Spleen (tissue), 11 donors: ENCODE measurements at regions not wholly inside any gene's neighbourhood (a gene's known extent, or its start where the extent isn't known, plus 50 kb on each side); places are given as distances from the start of the nearest gene placed in this dataset.
A peak's percentile ranks its signal among the peaks of the same experiment; 100 is the strongest.

ENCODE experiments used
- DNase-seq: peaks from one replicate; pipeline ENCODE4 v3.0.0-alpha.2; 2020
- H3K27ac ChIP-seq, 8 donors: fragments of 200-600 bp; sonication (generic) in 7 of 8; 1 replicate in 4 of 8; 2 replicates in 4 of 8; pipeline versions ENCODE4 v1.5.0 to v1.8.0; 2016 to 2021; ENCODE audit warnings: inconsistent platforms in 4 of 8, mild to moderate bottlenecking in 4 of 8, moderate library complexity in 1 of 8
- H3K27me3 ChIP-seq, 7 donors: fragments of 200-600 bp; sonication (generic) in 6 of 7; replicated peaks in 1 of 7; 1 replicate in 4 of 7; 2 replicates in 3 of 7; pipeline versions ENCODE4 v1.5.0 to v1.8.0; 2016 to 2021; ENCODE audit warnings: inconsistent platforms in 3 of 7, mild to moderate bottlenecking in 1 of 7
- H3K36me3 ChIP-seq, 6 donors: fragments of 200-600 bp; sonication (generic) in 5 of 6; 1 replicate in 4 of 6; 2 replicates in 2 of 6; pipeline versions ENCODE4 v1.5.0 to v1.8.0; 2016 to 2021; ENCODE audit warnings: inconsistent platforms in 2 of 6
- H3K4me1 ChIP-seq, 6 donors: fragments of 200-600 bp; sonication (generic) in 5 of 6; 1 replicate in 3 of 6; 2 replicates in 3 of 6; pipeline versions ENCODE4 v1.5.0 to v1.8.0; 2016 to 2021; ENCODE audit warnings: inconsistent platforms in 3 of 6
- H3K4me3 ChIP-seq, 8 donors: fragments of 200-600 bp; sonication (generic) in 7 of 8; 1 replicate in 4 of 8; 2 replicates in 4 of 8; pipeline versions ENCODE4 v1.5.0 to v1.8.0; 2016 to 2021; ENCODE audit warnings: inconsistent platforms in 4 of 8, mild to moderate bottlenecking in 4 of 8, moderate library complexity in 2 of 8
- H3K9me3 ChIP-seq, 8 donors: fragments of 200-600 bp; sonication (generic) in 7 of 8; 1 replicate in 4 of 8; 2 replicates in 4 of 8; pipeline versions ENCODE4 v1.5.0 to v1.8.0; 2016 to 2021; ENCODE audit warnings: inconsistent platforms in 4 of 8
- POLR2A ChIP-seq, 3 donors: fragments of 450-650 bp; IDR thresholded peaks; one replicate each; pipeline ENCODE4 v1.5.1; 2017; ENCODE audit warnings: antibody characterized with exemption in 3 of 3, mild to moderate bottlenecking in 1 of 3
- POLR2AphosphoS5 ChIP-seq, 3 donors: sonication (generic); formaldehyde crosslinking; IDR thresholded peaks; one replicate each; pipeline ENCODE4 v1.5.1; 2017; ENCODE audit warnings: antibody characterized with exemption in 3 of 3
- WGBS, 5 donors: extraction: QIAGEN DNeasy Blood & Tissue Kit in 3 of 5; methylation state at CpG; one replicate each; pipeline versions ENCODE4 v1.1.5 to v1.1.7; 2013 to 2018; 5-methylcytosine and 5-hydroxymethylcytosine counted together
- intact Hi-C: fragments of 100-400 bp; cut with DNase I; formaldehyde crosslinking; loops from one replicate; pipeline ENCODE4 v1.15.0; 2023; ENCODE audit warnings: low total_unique reads
- TF ChIP-seq, protein P1 (sequence below), 11 experiments: fragments of 200-600 bp in 7 of 11; fragments of 450-650 bp in 4 of 11; sonication (generic) in 4 of 11; IDR thresholded peaks in 8 of 11; conservative IDR thresholded peaks in 3 of 11; 1 replicate in 7 of 11; 2 replicates in 4 of 11; pipeline versions ENCODE4 v1.4.0 to v1.8.0; 2016 to 2021; ENCODE audit warnings: antibody characterized with exemption in 11 of 11, inconsistent platforms in 4 of 11, mild to moderate bottlenecking in 1 of 11
- donor health status: healthy with polysubstance abuse.
- donor health status: DM: no; HTN: no; CAD: no; lungs with moderate emphysema.
- donor health status: DM: no; HTN: no; CAD: no.
- donor health status: Bipolar disorder and iron deficiency.
- donor health status: healthy.
- donor health status: DM: no; HTN: no; CAD: no.
- donor health status: DM: yes; HTN: yes; CAD: no.

DNA sequence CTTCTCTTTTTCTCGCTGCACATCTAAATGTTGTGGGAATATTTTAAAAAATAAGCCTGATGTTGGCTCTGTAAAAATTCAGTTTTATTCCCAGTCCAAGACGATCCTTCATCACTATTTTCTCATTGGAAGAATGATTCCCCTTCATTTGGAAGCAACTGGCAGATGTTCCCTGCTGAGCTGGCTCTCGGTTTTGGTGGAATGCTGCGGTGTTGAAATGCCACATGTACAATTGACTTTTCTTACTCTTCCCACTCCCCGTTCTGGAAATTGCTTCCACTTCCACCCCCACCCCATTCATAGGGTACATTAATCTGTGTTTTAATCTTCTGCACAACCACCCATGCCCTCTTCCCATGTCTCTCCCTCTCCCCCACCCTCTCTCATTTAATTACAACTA lies 496.3 kb upstream of the MAP3K7 start:
- H3K9me3 ChIP-seq: no peaks in the 10 kb centered on the region
- no peaks in the 10 kb centered on the region for H3K27me3 ChIP-seq
- 69 to 80% (median 75%) methylated on average over 5 of the region's 5 CpGs for WGBS, 5 donors
- TF ChIP-seq POLR2A (IDR thresholded peaks at IDR 0.05) (no peak), POLR2AphosphoS5 (IDR thresholded peaks at IDR 0.05) (no peak)
- TF ChIP-seq, protein P1, sequence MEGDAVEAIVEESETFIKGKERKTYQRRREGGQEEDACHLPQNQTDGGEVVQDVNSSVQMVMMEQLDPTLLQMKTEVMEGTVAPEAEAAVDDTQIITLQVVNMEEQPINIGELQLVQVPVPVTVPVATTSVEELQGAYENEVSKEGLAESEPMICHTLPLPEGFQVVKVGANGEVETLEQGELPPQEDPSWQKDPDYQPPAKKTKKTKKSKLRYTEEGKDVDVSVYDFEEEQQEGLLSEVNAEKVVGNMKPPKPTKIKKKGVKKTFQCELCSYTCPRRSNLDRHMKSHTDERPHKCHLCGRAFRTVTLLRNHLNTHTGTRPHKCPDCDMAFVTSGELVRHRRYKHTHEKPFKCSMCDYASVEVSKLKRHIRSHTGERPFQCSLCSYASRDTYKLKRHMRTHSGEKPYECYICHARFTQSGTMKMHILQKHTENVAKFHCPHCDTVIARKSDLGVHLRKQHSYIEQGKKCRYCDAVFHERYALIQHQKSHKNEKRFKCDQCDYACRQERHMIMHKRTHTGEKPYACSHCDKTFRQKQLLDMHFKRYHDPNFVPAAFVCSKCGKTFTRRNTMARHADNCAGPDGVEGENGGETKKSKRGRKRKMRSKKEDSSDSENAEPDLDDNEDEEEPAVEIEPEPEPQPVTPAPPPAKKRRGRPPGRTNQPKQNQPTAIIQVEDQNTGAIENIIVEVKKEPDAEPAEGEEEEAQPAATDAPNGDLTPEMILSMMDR (IDR thresholded peaks at IDR 0.05 in 8 of 11, conservative IDR thresholded peaks at IDR 0.05 in 3 of 11): no peak
- DNase-seq: no peak
- H3K4me3 ChIP-seq: no peak overlapping the region
- intact Hi-C loops: no loop called here
- H3K36me3 ChIP-seq: no peaks in the 10 kb centered on the region
- H3K27ac ChIP-seq: peak overlapping the region in 2 of 8 donors; percentile 19 to 53
- peaks cover 0 to 17% (median 2%) of the 10 kb centered on the region in 6 donors for H3K4me1 ChIP-seq

DNA sequence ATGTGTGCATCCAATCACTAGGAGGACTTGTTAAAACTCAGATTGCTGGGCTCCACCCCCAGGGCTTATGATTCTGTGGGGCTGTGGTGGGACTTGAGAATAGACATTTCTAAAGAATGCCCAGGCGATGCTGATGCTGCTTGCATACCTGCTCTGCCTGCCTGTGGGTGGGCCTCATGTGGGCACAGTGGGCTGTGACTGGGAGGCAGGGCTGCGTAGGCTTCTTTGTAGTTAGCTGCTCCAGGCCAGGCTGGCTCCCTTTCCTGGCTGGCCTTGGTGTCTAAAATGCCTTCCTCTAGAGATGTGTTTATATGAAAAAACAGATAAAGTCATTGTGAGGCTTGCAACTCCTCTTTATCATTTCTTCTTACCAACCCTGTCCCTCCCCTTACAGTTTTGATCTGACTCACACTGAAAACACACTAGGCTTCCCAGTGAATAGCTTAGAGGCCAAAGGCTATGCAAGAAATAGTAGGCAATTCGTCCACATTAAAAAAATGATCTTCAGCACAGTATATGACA lies 495.5 kb upstream of the MAP3K7 start:
- Histone ChIP-seq H3K36me3 (no peaks in the 10 kb centered on the region), H3K4me3 (no peak overlapping the region), H3K27me3 (no peaks in the 10 kb centered on the region), H3K27ac (peak overlapping the region in 2 of 8 donors; percentile 19 to 53), H3K9me3 (no peaks in the 10 kb centered on the region), H3K4me1 (peaks cover 0 to 17% (median 2%) of the 10 kb centered on the region in 6 donors)
- WGBS, 5 donors: 55 to 76% (median 64%) methylated on average over 3 of the region's 3 CpGs
- intact Hi-C loops: no loop called here
- no peak for TF ChIP-seq POLR2AphosphoS5 (IDR thresholded peaks at IDR 0.05)
- no peak for TF ChIP-seq POLR2A (IDR thresholded peaks at IDR 0.05)
- TF ChIP-seq, protein P1 (IDR thresholded peaks at IDR 0.05 in 8 of 11, conservative IDR thresholded peaks at IDR 0.05 in 3 of 11): no peak
- no peak for DNase-seq

DNA sequence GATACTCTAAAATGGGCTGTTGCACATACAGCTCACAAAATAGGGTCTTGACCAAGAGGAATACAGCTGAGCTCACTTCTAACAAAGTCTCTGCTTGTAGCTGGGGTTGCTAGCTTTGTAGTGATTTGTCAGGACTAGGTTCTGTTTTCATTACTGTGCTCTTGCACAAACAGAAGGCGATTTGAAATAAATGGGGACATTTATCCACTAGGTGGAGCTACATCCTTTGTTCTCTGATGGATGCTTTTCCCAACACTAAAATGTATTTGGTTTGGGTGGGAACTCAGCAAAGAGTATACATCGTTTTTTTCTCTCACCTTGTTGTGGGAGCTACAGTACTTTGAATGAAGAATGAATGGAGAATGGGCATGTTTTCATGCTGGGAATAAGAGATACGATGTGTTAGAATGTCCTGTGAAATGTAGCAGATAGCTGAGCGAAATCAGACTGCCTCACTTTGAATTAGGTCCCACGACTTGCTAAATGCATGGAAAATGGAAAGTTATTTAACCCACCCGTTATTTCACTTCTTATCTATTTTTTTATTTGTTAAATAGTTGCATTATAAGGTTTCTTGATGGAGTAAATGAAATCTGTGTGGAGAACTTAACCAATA lies 494.7 kb upstream of the MAP3K7 start:
- 39 to 47% (median 41%) methylated on average over 6 of the region's 6 CpGs for WGBS, 5 donors
- H3K4me1 ChIP-seq: peaks cover 0 to 17% (median 2%) of the 10 kb centered on the region in 6 donors
- intact Hi-C loops: no loop called here
- peak overlapping the region in 1 of 8 donors; percentile 53 for H3K27ac ChIP-seq
- H3K36me3 ChIP-seq: no peaks in the 10 kb centered on the region
- no peak overlapping the region for H3K4me3 ChIP-seq
- H3K9me3 ChIP-seq: no peaks in the 10 kb centered on the region
- no peaks in the 10 kb centered on the region for H3K27me3 ChIP-seq
- TF ChIP-seq POLR2A (IDR thresholded peaks at IDR 0.05) (no peak), POLR2AphosphoS5 (IDR thresholded peaks at IDR 0.05) (no peak)
- TF ChIP-seq, protein P1 (IDR thresholded peaks at IDR 0.05 in 8 of 11, conservative IDR thresholded peaks at IDR 0.05 in 3 of 11): peak in 9 of 11 experiments; percentile 25 to 63 (median 52)
- DNase-seq: no peak

DNA sequence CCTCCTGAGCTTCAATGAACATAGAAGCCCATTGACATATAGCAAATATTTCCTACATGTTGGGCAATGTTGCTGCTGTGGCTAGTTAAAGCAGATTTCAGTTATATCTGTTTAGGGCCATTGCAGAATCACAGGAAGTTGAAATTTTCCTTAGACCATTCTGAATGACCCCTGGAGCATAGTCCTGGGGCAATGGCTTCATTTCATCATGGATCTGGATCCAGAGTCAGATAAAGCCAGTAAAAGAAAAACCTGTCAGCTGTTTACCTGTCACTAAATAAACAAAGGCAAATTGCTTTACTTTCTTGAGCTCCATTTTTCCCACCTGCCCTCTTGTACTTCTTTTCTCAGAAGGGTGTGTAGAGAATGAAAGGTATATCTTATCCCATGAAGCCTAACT lies 494.0 kb upstream of the MAP3K7 start:
- Histone ChIP-seq H3K27me3 (no peaks in the 10 kb centered on the region), H3K4me1 (peaks cover 0 to 17% (median 2%) of the 10 kb centered on the region in 6 donors), H3K36me3 (no peaks in the 10 kb centered on the region), H3K27ac (no peak overlapping the region), H3K9me3 (no peaks in the 10 kb centered on the region), H3K4me3 (no peak overlapping the region)
- intact Hi-C loops: no loop called here
- TF ChIP-seq POLR2AphosphoS5 (IDR thresholded peaks at IDR 0.05): no peak
- DNase-seq: no peak
